H1 (cell line): ENCODE measurements at regions not wholly inside any gene's neighbourhood (a gene's known extent, or its start where the extent isn't known, plus 50 kb on each side); places are given as distances from the start of the nearest gene placed in this dataset.

Experiments used
- CTCF ChIA-PET: fragments of 300-600 bp; sonication (Branson Sonifier 250); formaldehyde crosslinking; loops from one replicate; lab custom pipeline; 2021; ENCODE audit not compliant: partially characterized antibody; lab: Charles Lee
- POLR2A ChIA-PET: fragments of 300-600 bp; sonication (Branson Sonifier 250); formaldehyde crosslinking; loops from one replicate; lab custom pipeline; 2021; ENCODE audit warnings: inconsistent platforms; ENCODE audit not compliant: partially characterized antibody; lab: Charles Lee
- DNase-seq, 2 experiments: peaks; one replicate each; pipeline versions ENCODE4 v3.0.0 to v3.0.0-alpha.2; 2010 to 2022; ENCODE audit warnings: low spot score in 2 of 2, low read depth in 1 of 2, mixed read lengths in 1 of 2
- FAIRE-seq: peaks from 2 replicates; lab custom pipeline; 2011; peaks lifted over from hg19 to GRCh38; lab: Jason Lieb, UNC
- H2AFZ ChIP-seq: 2 replicates; pipeline ENCODE4 v1.8.1; 2012; ENCODE audit warnings: low read length, inconsistent platforms
- H2AK5ac ChIP-seq: 2 replicates; pipeline ENCODE4 v1.6.1; 2013; ENCODE audit warnings: low read depth, low read length
- H2BK120ac ChIP-seq: replicated peaks from 2 replicates; pipeline ENCODE3; 2013; ENCODE audit warnings: low read depth, low read length, inconsistent platforms
- H2BK12ac ChIP-seq: 2 replicates; pipeline ENCODE4 v1.6.1; 2013; ENCODE audit warnings: low read depth, low read length
- H2BK15ac ChIP-seq: 2 replicates; pipeline ENCODE4 v1.6.1; 2013; ENCODE audit warnings: low read length
- H2BK20ac ChIP-seq: 2 replicates; pipeline ENCODE4 v1.6.1; 2013; ENCODE audit warnings: low read length
- H2BK5ac ChIP-seq: 2 replicates; pipeline ENCODE4 v1.6.1; 2013; ENCODE audit warnings: low read depth, low read length
- H3K14ac ChIP-seq: 2 replicates; pipeline ENCODE4 v1.6.1; 2013; ENCODE audit warnings: inconsistent platforms; ENCODE audit not compliant: insufficient read length
- H3K18ac ChIP-seq: 2 replicates; pipeline ENCODE4 v1.6.1; 2013; ENCODE audit warnings: low read length; ENCODE audit errors: extremely low read depth
- H3K23ac ChIP-seq: 2 replicates; pipeline ENCODE4 v1.6.1; 2013; ENCODE audit warnings: inconsistent platforms; ENCODE audit not compliant: insufficient read length
- H3K23me2 ChIP-seq: 2 replicates; pipeline ENCODE4 v1.6.1; 2013; ENCODE audit warnings: low read depth, low read length
- H3K27ac ChIP-seq: 2 replicates; pipeline ENCODE4 v1.6.1; 2011; ENCODE audit warnings: low read depth, low read length, inconsistent platforms
- H3K27me3 ChIP-seq, 4 experiments: replicated peaks in 1 of 4; 1 replicate in 1 of 4; 2 replicates in 3 of 4; pipeline versions ENCODE4 v1.6.1 to v1.8.1; 2011 to 2013; ENCODE audit warnings: low read length in 3 of 4, mild to moderate bottlenecking in 3 of 4, inconsistent platforms in 2 of 4, mixed read lengths in 2 of 4, moderate library complexity in 1 of 4; ENCODE audit not compliant: control insufficient read depth in 3 of 4, insufficient read depth in 3 of 4; ENCODE audit errors: extremely low read depth in 1 of 4
- H3K36me3 ChIP-seq, 4 experiments: 2 replicates each; pipeline versions ENCODE4 v1.6.1 to v1.8.1; 2011 to 2013; ENCODE audit warnings: mild to moderate bottlenecking in 4 of 4, low read length in 3 of 4, moderate library complexity in 2 of 4, control low read depth in 1 of 4, inconsistent platforms in 1 of 4; ENCODE audit not compliant: insufficient read depth in 4 of 4, control insufficient read depth in 2 of 4
- H3K4ac ChIP-seq: replicated peaks from 2 replicates; pipeline ENCODE3; 2013; ENCODE audit warnings: low read length, low read depth, mixed read lengths, inconsistent platforms; ENCODE audit not compliant: insufficient read length
- H3K4me1 ChIP-seq, 4 experiments: replicated peaks in 1 of 4; 1 replicate in 1 of 4; 2 replicates in 3 of 4; pipeline versions ENCODE4 v1.6.1 to v1.8.1; 2011 to 2013; ENCODE audit warnings: low read length in 3 of 4, inconsistent platforms in 2 of 4, mixed read lengths in 1 of 4; ENCODE audit not compliant: insufficient read depth in 4 of 4, control insufficient read depth in 3 of 4
- H3K4me2 ChIP-seq, 2 experiments: 2 replicates each; pipeline versions ENCODE4 v1.6.1 to v1.8.1; 2011 to 2013; ENCODE audit warnings: low read depth in 2 of 2, low read length in 2 of 2, control low read depth in 1 of 2, inconsistent platforms in 1 of 2, mild to moderate bottlenecking in 1 of 2; ENCODE audit not compliant: insufficient read depth in 1 of 2
- H3K4me3 ChIP-seq, 4 experiments: fragments of 200-600, 300-600 bp in 1 of 4; sonication (generic), shearing (Covaris generic), sonication (Bioruptor Twin) in 1 of 4; 2 replicates each; pipeline versions ENCODE4 v1.5.1 to v1.8.1; 2011 to 2016; ENCODE audit warnings: low read length in 4 of 4, low read depth in 3 of 4, control low read depth in 2 of 4, inconsistent platforms in 2 of 4, mild to moderate bottlenecking in 2 of 4, mixed read lengths in 1 of 4, moderate library complexity in 1 of 4; ENCODE audit not compliant: insufficient read depth in 2 of 4; ENCODE audit errors: extremely low read depth in 1 of 4
- H3K56ac ChIP-seq: replicated peaks from 2 replicates; pipeline ENCODE3; 2013; ENCODE audit warnings: low read depth, mild to moderate bottlenecking, mixed read lengths, low read length, inconsistent platforms; ENCODE audit not compliant: insufficient read length
- H3K79me1 ChIP-seq: 2 replicates; pipeline ENCODE4 v1.6.1; 2013; ENCODE audit warnings: low read depth, low read length, control low read depth
- H3K79me2 ChIP-seq, 2 experiments: 2 replicates each; pipeline versions ENCODE4 v1.6.1 to v1.8.1; 2012 to 2013; ENCODE audit warnings: low read length in 2 of 2, mild to moderate bottlenecking in 2 of 2, inconsistent platforms in 1 of 2; ENCODE audit not compliant: insufficient read depth in 2 of 2, control insufficient read depth in 1 of 2
- H3K9ac ChIP-seq, 4 experiments: replicated peaks in 1 of 4; 1 replicate in 1 of 4; 2 replicates in 3 of 4; pipeline versions ENCODE4 v1.6.1 to v1.8.1; 2011 to 2013; ENCODE audit warnings: low read depth in 3 of 4, low read length in 3 of 4, control low read depth in 2 of 4, mild to moderate bottlenecking in 2 of 4, moderate library complexity in 2 of 4, inconsistent platforms in 1 of 4; ENCODE audit errors: extremely low read depth in 1 of 4
- H3K9me3 ChIP-seq, 2 experiments: 2 replicates each; pipeline versions ENCODE4 v1.6.1 to v1.8.1; 2012 to 2013; ENCODE audit warnings: mild to moderate bottlenecking in 2 of 2, moderate library complexity in 2 of 2, control low read depth in 1 of 2, inconsistent platforms in 1 of 2, low read depth in 1 of 2, low read length in 1 of 2, mixed read lengths in 1 of 2; ENCODE audit not compliant: insufficient read depth in 2 of 2
- H4K20me1 ChIP-seq, 2 experiments: replicated peaks in 1 of 2; 2 replicates each; pipeline versions ENCODE3 to v1.8.1; 2011 to 2013; ENCODE audit warnings: inconsistent platforms in 2 of 2, low read length in 2 of 2, mild to moderate bottlenecking in 1 of 2; ENCODE audit not compliant: insufficient read depth in 2 of 2, control insufficient read depth in 1 of 2
- H4K5ac ChIP-seq: 2 replicates; pipeline ENCODE4 v1.6.1; 2013; ENCODE audit warnings: low read length, low read depth, mixed read lengths, inconsistent platforms; ENCODE audit not compliant: insufficient read length
- H4K8ac ChIP-seq: 2 replicates; pipeline ENCODE4 v1.8.0; 2013; ENCODE audit warnings: mild to moderate bottlenecking, moderate library complexity, low read length, inconsistent platforms; ENCODE audit not compliant: insufficient read depth; ENCODE audit errors: extremely low read depth
- H4K91ac ChIP-seq: replicated peaks from 2 replicates; pipeline ENCODE3; 2013; ENCODE audit warnings: low read length, mixed read lengths, inconsistent platforms; ENCODE audit not compliant: insufficient read length
- HDAC2 ChIP-seq, 2 experiments: fragments of 300-600 bp in 1 of 2; sonication (generic) in 1 of 2; IDR thresholded peaks; 2 replicates each; pipeline ENCODE4 v1.6.1; 2011 to 2012; ENCODE audit warnings: low read depth in 2 of 2, low read length in 2 of 2, mild to moderate bottlenecking in 2 of 2, moderate library complexity in 2 of 2, borderline replicate concordance in 1 of 2, inconsistent platforms in 1 of 2
- WGBS, 2 experiments: shearing (Covaris generic) in 1 of 2; methylation state at CpG; one replicate each; pipeline versions ENCODE4 v1.1.6 to v1.1.7; 2013 to 2015; ENCODE audit warnings: low lambda C conversion rate in 2 of 2, mixed read lengths in 2 of 2, inconsistent platforms in 1 of 2, low coverage in 1 of 2, missing lambda C conversion rate in 1 of 2; ENCODE audit not compliant: insufficient replicate concordance in 2 of 2, insufficient coverage in 1 of 2, insufficient read length in 1 of 2; ENCODE audit errors: extremely low coverage in 1 of 2, missing lambda C conversion rate in 1 of 2; 5-methylcytosine and 5-hydroxymethylcytosine counted together
- TF ChIP-seq, protein P1 (sequence below), 3 experiments: IDR thresholded peaks; 1 replicate in 2 of 3; 2 replicates in 1 of 3; pipeline versions ENCODE4 v1.5.1 to v1.6.1; 2011; ENCODE audit warnings: low read length in 3 of 3, mild to moderate bottlenecking in 3 of 3, inconsistent platforms in 2 of 3, low read depth in 1 of 3, moderate library complexity in 1 of 3; ENCODE audit not compliant: insufficient read depth in 1 of 3; ENCODE audit errors: control extremely low read depth in 1 of 3
- TF ChIP-seq, protein P2 (sequence below): IDR thresholded peaks from 2 replicates; pipeline ENCODE4 v1.6.1; 2012; ENCODE audit warnings: inconsistent platforms

GRCh38 chr11:91969486-91969885, 255.1 kb upstream of the FAT3 start:
- no peak overlapping the region for H3K4ac ChIP-seq
- H2AFZ ChIP-seq = no peak overlapping the region
- 87% methylated on average over 2 of the region's 2 CpGs; no CpG with 5 or more reads in 1 of the 2 experiments for WGBS, 2 experiments
- H3K4me2 ChIP-seq = no peak overlapping the region
- DNase-seq (no peak), FAIRE-seq (no peak)
- H2BK5ac ChIP-seq = no peak overlapping the region
- H3K36me3 ChIP-seq = no peaks in the 10 kb centered on the region
- H4K8ac ChIP-seq = no peak overlapping the region
- no peak overlapping the region for H4K5ac ChIP-seq
- H3K27ac ChIP-seq = no peak overlapping the region
- H3K23ac ChIP-seq = no peak overlapping the region
- POLR2A ChIA-PET = no interaction called here
- no peak overlapping the region for H3K4me3 ChIP-seq
- H2BK120ac ChIP-seq = no peak overlapping the region
- no peak overlapping the region for H2BK15ac ChIP-seq
- no peaks in the 10 kb centered on the region for H3K4me1 ChIP-seq
- no peak overlapping the region for H3K56ac ChIP-seq
- H3K14ac ChIP-seq = no peak overlapping the region
- no peak overlapping the region for H3K9ac ChIP-seq
- H3K27me3 ChIP-seq = no peaks in the 10 kb centered on the region
- no peak overlapping the region for H2BK12ac ChIP-seq
- no peaks in the 10 kb centered on the region for H3K79me1 ChIP-seq
- H3K23me2 ChIP-seq = no peaks in the 10 kb centered on the region
- H3K18ac ChIP-seq = no peak overlapping the region
- TF ChIP-seq, protein P1, sequence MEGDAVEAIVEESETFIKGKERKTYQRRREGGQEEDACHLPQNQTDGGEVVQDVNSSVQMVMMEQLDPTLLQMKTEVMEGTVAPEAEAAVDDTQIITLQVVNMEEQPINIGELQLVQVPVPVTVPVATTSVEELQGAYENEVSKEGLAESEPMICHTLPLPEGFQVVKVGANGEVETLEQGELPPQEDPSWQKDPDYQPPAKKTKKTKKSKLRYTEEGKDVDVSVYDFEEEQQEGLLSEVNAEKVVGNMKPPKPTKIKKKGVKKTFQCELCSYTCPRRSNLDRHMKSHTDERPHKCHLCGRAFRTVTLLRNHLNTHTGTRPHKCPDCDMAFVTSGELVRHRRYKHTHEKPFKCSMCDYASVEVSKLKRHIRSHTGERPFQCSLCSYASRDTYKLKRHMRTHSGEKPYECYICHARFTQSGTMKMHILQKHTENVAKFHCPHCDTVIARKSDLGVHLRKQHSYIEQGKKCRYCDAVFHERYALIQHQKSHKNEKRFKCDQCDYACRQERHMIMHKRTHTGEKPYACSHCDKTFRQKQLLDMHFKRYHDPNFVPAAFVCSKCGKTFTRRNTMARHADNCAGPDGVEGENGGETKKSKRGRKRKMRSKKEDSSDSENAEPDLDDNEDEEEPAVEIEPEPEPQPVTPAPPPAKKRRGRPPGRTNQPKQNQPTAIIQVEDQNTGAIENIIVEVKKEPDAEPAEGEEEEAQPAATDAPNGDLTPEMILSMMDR (IDR thresholded peaks at IDR 0.05; ENCODE audit: control extremely low read depth in 1 of 3, insufficient read depth in 1 of 3, low read depth in 1 of 3, low read length in 3 of 3) = no peak
- TF ChIP-seq, protein P2, sequence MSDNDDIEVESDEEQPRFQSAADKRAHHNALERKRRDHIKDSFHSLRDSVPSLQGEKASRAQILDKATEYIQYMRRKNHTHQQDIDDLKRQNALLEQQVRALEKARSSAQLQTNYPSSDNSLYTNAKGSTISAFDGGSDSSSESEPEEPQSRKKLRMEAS = no peak
- TF ChIP-seq HDAC2 (IDR thresholded peaks at IDR 0.05; ENCODE audit: borderline replicate concordance in 1 of 2, low read depth in 2 of 2, low read length in 2 of 2) = no peak
- H2BK20ac ChIP-seq = no peak overlapping the region
- no peak overlapping the region for H4K91ac ChIP-seq
- H2AK5ac ChIP-seq = no peak overlapping the region
- H4K20me1 ChIP-seq = no peaks in the 10 kb centered on the region
- H3K79me2 ChIP-seq = no peaks in the 10 kb centered on the region
- CTCF ChIA-PET = interaction anchor here (0.7 kb wide), 1 partner anchor 228 kb away, joined by 3 read pairs; no protein-coding TSS in a partner anchor
- H3K9me3 ChIP-seq = no peaks in the 10 kb centered on the region
